ENCODE measurements at regions not wholly inside any gene's neighbourhood (a gene's known extent, or its start where the extent isn't known, plus 50 kb on each side); places are given as distances from the start of the nearest gene placed in this dataset.
"Not testable (repeated sequence)": the region's sequence is repeated elsewhere in the genome, so short reads cannot be mapped to it uniquely, and the experiment has no call there.

DNA sequence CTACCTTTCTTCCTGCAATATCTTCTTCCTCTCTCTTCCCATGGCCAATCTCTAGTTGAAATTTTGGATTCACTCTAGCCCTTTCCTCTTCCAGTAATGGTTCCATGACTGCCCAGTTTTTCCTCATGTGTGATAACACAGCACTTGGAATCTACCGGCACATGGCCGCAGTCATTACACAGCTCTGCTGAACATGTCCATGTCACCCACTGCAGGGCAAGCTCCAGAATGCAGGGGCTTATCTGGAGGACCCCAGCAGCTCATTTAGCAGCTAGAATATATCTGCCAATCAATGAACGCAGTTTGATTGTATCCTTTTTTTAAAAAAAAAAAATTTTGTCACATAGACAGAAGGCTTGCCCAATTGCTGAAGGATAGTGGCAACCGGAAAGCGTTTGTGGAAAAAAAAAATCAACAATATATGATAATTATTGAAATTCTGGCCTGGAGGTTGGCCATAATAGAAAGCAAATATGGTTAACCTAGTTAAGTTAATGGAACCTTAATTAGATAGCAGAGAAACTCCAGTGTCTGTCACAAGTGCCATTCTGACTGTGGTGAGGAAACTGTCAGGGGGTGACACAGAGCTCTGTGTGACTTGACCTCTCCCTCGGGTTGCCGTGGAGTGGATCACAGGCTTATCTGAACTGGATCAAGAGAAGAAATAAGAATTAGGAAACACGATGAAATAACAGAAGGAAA lies 426.7 kb downstream of the LIG4 start:
- WGBS, 2 experiments, result 93 to 99% methylated on average over 7 to 8 of the region's 8 CpGs
- H3K36me3 ChIP-seq (ENCODE audit: control insufficient read depth, insufficient read depth, low read length), result no peaks in the 10 kb centered on the region

DNA sequence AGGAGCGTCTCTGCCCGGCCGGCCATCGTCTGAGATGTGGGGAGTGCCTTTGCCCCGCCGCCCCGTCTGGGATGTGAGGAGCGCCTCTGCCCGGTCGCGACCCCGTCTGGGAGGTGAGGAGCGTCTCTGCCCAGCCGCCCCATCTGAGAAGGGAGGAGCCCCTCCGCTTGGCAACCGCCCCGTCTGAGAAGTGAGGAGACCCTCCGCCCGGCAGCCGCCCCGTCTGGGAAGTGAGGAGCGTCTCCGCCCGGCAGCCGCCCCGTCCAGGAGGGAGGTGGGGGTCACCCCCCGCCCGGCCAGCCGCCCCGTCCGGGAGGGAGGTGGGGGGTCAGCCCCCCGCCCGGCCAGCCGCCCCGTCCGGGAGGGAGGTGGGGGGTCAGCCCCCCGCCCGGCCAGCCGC lies 432.7 kb downstream of the LIG4 start:
- not testable (repeated sequence) for H3K4me3 ChIP-seq (ENCODE audit: insufficient read depth, low read depth, low read length); H3K36me3 ChIP-seq (ENCODE audit: control insufficient read depth, insufficient read depth, low read length); H3K9me3 ChIP-seq (ENCODE audit: control insufficient read depth, low read length); H3K4me1 ChIP-seq (ENCODE audit: control insufficient read depth, insufficient read depth, low read length); H3K27ac ChIP-seq (ENCODE audit: insufficient read depth, low read depth, low read length, poor library complexity, severe bottlenecking); H3K27me3 ChIP-seq (ENCODE audit: control insufficient read depth, insufficient read depth, low read length, poor library complexity, severe bottlenecking)
- WGBS, 2 experiments, result 95 to 97% methylated on average over 26 to 38 of the region's 39 CpGs

More for the DNA sequence above, 426.7 kb downstream of the LIG4 start:
- Histone ChIP-seq H3K4me3 (ENCODE audit: insufficient read depth, low read depth, low read length) (no peak overlapping the region), H3K4me1 (ENCODE audit: control insufficient read depth, insufficient read depth, low read length) (no peaks in the 10 kb centered on the region), H3K9me3 (ENCODE audit: control insufficient read depth, low read length) (no peaks in the 10 kb centered on the region), H3K27ac (ENCODE audit: insufficient read depth, low read depth, low read length, poor library complexity, severe bottlenecking) (no peak overlapping the region), H3K27me3 (ENCODE audit: control insufficient read depth, insufficient read depth, low read length, poor library complexity, severe bottlenecking) (no peaks in the 10 kb centered on the region)

DNA sequence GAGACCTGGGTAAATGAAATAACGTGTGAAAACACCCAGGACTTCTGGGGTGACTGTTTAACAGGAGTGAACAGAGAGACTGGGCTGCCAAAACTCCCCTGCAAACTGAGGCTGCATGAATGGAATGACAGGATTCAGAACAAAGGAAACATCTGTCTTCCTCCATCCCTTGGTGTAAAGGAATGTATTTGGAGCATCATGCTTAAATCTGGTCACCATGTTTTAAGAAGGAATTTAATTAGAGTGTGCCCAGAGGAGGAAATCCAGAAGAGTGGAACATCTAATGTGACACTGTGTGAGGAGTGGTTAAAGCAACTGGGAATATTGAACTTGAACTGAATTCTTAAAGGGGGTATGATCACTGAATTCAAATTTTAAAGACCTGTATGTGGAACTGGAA lies 437.2 kb downstream of the LIG4 start:
- Histone ChIP-seq H3K27me3 (ENCODE audit: control insufficient read depth, insufficient read depth, low read length, poor library complexity, severe bottlenecking) (no peaks in the 10 kb centered on the region), H3K4me1 (ENCODE audit: control insufficient read depth, insufficient read depth, low read length) (no peaks in the 10 kb centered on the region), H3K27ac (ENCODE audit: insufficient read depth, low read depth, low read length, poor library complexity, severe bottlenecking) (no peak overlapping the region), H3K4me3 (ENCODE audit: insufficient read depth, low read depth, low read length) (no peak overlapping the region), H3K9me3 (ENCODE audit: control insufficient read depth, low read length) (no peaks in the 10 kb centered on the region), H3K36me3 (ENCODE audit: control insufficient read depth, insufficient read depth, low read length) (no peaks in the 10 kb centered on the region)
- 68 to 83% methylated on average over 1 of the region's 1 CpG for WGBS, 2 experiments

DNA sequence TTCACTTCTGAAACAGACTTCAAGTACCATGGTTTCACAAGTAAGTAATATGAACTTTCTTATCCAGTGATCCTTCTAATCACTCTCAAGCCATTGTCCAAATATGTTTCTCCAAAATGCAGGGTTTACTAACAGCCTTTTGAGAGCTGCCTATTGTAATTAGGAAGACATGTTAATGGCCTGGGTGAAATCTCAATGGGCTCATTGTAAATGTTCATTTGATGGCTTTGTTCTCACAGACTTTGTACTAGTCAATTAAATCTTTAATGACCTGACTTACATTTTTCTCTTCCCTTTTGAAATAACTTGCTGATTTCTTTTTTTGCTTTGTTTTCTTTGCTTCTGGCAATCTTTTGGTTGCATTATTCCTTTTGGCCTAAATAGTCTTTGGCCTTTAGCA lies 444.8 kb downstream of the LIG4 start:
- no peaks in the 10 kb centered on the region for H3K27me3 ChIP-seq (ENCODE audit: control insufficient read depth, insufficient read depth, low read length, poor library complexity, severe bottlenecking)
- H3K9me3 ChIP-seq (ENCODE audit: control insufficient read depth, low read length), result no peaks in the 10 kb centered on the region
- H3K4me3 ChIP-seq (ENCODE audit: insufficient read depth, low read depth, low read length), result no peak overlapping the region
- peaks cover 5% of the 10 kb centered on the region for H3K4me1 ChIP-seq (ENCODE audit: control insufficient read depth, insufficient read depth, low read length)
- H3K27ac ChIP-seq (ENCODE audit: insufficient read depth, low read depth, low read length, poor library complexity, severe bottlenecking), result peak overlapping the region; percentile 8
- no peaks in the 10 kb centered on the region for H3K36me3 ChIP-seq (ENCODE audit: control insufficient read depth, insufficient read depth, low read length)

DNA sequence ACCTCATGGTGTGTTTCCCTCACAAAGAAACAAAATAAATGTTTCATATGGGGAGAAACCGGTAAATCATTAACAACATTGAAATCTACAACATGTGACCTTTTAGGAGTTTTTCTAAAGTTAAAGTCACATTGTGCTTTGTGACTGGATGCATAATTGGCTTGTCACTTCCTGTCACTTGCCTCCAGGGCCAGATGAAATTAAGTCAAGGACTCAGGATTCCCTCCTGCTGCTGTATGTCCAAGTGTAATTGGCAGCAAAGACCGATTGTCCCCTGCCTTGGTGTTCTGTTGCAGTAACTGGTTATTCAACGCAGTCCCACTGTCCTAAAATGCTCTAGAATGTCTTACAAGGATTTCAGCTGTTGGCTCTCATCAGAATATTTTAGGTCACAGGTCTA lies 448.2 kb downstream of the LIG4 start:
- Histone ChIP-seq H3K4me1 (ENCODE audit: control insufficient read depth, insufficient read depth, low read length) (peaks cover 5% of the 10 kb centered on the region), H3K4me3 (ENCODE audit: insufficient read depth, low read depth, low read length) (no peak overlapping the region), H3K27me3 (ENCODE audit: control insufficient read depth, insufficient read depth, low read length, poor library complexity, severe bottlenecking) (no peaks in the 10 kb centered on the region), H3K9me3 (ENCODE audit: control insufficient read depth, low read length) (no peaks in the 10 kb centered on the region), H3K27ac (ENCODE audit: insufficient read depth, low read depth, low read length, poor library complexity, severe bottlenecking) (no peak overlapping the region), H3K36me3 (ENCODE audit: control insufficient read depth, insufficient read depth, low read length) (no peaks in the 10 kb centered on the region)
- 80 to 82% methylated on average over 3 of the region's 3 CpGs for WGBS, 2 experiments

DNA sequence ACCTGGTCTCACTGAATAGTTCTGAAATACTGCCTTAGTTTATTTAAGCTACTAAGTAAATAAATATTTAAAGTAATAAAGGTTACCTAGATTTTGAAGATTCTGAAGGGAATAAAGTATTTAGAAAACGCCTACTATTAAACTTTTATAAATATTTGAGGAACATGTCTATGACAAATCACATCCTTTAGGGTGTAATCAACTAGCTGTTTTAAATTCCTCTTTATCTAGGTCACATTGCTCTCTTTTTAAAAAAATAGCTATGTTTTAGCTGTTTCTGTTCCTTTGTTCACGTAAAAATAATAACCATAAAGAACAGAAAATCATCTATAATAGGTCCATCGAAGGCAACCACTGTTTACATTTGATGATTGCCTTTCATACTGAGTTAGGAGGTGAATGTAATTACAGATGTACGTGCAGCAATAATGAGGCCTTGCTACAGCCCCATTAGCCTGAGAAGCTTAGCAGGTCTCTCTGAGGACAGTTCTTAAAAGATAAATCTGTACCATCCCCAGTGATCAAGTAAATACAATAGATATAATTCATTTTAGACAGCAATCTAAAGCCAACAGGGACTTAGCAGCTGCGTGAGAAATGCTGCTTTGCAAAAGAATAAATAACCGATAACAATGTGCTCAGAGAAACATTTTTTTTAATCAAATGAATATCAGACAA lies 449.5 kb downstream of the LIG4 start:
- WGBS, 2 experiments, result 96 to 100% methylated on average over 4 to 5 of the region's 6 CpGs
- no peaks in the 10 kb centered on the region for H3K27me3 ChIP-seq (ENCODE audit: control insufficient read depth, insufficient read depth, low read length, poor library complexity, severe bottlenecking)
- peaks cover 5% of the 10 kb centered on the region for H3K4me1 ChIP-seq (ENCODE audit: control insufficient read depth, insufficient read depth, low read length)
- no peaks in the 10 kb centered on the region for H3K9me3 ChIP-seq (ENCODE audit: control insufficient read depth, low read length)
- H3K27ac ChIP-seq (ENCODE audit: insufficient read depth, low read depth, low read length, poor library complexity, severe bottlenecking), result no peak overlapping the region
- H3K4me3 ChIP-seq (ENCODE audit: insufficient read depth, low read depth, low read length), result no peak overlapping the region
- no peaks in the 10 kb centered on the region for H3K36me3 ChIP-seq (ENCODE audit: control insufficient read depth, insufficient read depth, low read length)

DNA sequence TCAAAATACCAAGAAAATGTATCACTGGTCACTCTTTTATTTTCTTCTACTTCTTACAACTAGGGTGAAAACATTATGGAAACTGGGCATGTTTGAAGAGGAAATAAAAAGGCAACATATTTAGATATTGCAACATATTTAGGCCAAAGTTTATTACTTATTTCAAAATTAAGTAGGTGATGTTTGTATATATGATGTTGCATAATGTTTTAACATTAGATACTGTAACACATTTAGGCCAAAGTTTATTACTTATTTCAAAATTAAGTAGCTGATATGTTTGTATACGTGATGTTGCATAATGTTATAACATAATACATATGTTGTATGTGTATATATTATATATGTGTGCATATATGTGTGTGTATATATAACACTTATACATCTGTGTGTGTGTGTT lies 451.3 kb downstream of the LIG4 start:
- no peaks in the 10 kb centered on the region for H3K36me3 ChIP-seq (ENCODE audit: control insufficient read depth, insufficient read depth, low read length)
- no peaks in the 10 kb centered on the region for H3K4me1 ChIP-seq (ENCODE audit: control insufficient read depth, insufficient read depth, low read length)
- H3K4me3 ChIP-seq (ENCODE audit: insufficient read depth, low read depth, low read length), result no peak overlapping the region
- no CpG with 5 or more reads among the region's 1 CpG for WGBS, 2 experiments
- H3K9me3 ChIP-seq (ENCODE audit: control insufficient read depth, low read length), result no peaks in the 10 kb centered on the region
- no peak overlapping the region for H3K27ac ChIP-seq (ENCODE audit: insufficient read depth, low read depth, low read length, poor library complexity, severe bottlenecking)
- H3K27me3 ChIP-seq (ENCODE audit: control insufficient read depth, insufficient read depth, low read length, poor library complexity, severe bottlenecking), result no peaks in the 10 kb centered on the region

DNA sequence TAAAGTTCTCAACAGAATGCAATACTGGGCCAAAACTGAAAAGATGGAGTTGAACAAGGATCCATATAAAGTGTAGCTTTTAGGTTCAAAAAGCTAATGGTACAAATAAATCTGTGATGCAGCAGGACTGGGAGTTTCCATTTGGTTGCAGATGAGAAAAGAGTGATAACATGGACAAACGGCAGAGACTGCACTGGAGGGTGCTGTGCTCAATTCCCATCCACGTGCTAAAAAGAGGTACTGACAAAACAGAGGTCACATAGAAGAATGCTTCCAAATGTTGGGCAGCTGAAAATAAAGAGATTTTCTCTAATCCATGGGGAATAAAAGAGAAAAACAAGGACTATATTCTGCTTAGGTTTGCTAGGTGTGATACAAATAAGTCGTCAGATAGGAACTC lies 461.6 kb downstream of the LIG4 start:
- Histone ChIP-seq H3K27me3 (ENCODE audit: control insufficient read depth, insufficient read depth, low read length, poor library complexity, severe bottlenecking) (no peaks in the 10 kb centered on the region), H3K36me3 (ENCODE audit: control insufficient read depth, insufficient read depth, low read length) (no peaks in the 10 kb centered on the region), H3K4me1 (ENCODE audit: control insufficient read depth, insufficient read depth, low read length) (no peaks in the 10 kb centered on the region), H3K4me3 (ENCODE audit: insufficient read depth, low read depth, low read length) (no peak overlapping the region), H3K27ac (ENCODE audit: insufficient read depth, low read depth, low read length, poor library complexity, severe bottlenecking) (no peak overlapping the region), H3K9me3 (ENCODE audit: control insufficient read depth, low read length) (no peaks in the 10 kb centered on the region)
- WGBS, 2 experiments, result 71 to 81% methylated on average over 3 of the region's 3 CpGs

DNA sequence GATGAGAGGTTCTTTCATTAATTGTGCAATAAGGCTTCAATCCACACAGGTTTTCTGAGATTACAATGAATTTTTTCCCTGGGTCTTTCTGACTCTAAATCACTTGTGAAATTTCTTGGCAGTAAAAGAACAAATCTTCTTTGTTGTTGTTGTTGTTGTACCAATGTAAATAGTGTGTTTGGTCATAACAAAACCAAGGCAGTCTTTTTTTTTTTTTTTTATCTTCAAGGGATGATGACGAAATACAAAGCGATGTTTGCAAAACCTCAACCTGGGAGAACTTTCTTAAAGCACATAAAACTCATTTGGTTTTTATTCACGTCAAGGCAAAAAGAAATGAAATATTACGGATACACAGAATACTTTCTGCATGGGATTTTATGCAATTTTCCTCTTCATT lies 462.0 kb downstream of the LIG4 start:
- Histone ChIP-seq H3K9me3 (ENCODE audit: control insufficient read depth, low read length) (no peaks in the 10 kb centered on the region), H3K4me1 (ENCODE audit: control insufficient read depth, insufficient read depth, low read length) (no peaks in the 10 kb centered on the region), H3K36me3 (ENCODE audit: control insufficient read depth, insufficient read depth, low read length) (no peaks in the 10 kb centered on the region), H3K27ac (ENCODE audit: insufficient read depth, low read depth, low read length, poor library complexity, severe bottlenecking) (no peak overlapping the region), H3K27me3 (ENCODE audit: control insufficient read depth, insufficient read depth, low read length, poor library complexity, severe bottlenecking) (no peaks in the 10 kb centered on the region), H3K4me3 (ENCODE audit: insufficient read depth, low read depth, low read length) (no peak overlapping the region)
- 85 to 96% methylated on average over 4 of the region's 4 CpGs for WGBS, 2 experiments

DNA sequence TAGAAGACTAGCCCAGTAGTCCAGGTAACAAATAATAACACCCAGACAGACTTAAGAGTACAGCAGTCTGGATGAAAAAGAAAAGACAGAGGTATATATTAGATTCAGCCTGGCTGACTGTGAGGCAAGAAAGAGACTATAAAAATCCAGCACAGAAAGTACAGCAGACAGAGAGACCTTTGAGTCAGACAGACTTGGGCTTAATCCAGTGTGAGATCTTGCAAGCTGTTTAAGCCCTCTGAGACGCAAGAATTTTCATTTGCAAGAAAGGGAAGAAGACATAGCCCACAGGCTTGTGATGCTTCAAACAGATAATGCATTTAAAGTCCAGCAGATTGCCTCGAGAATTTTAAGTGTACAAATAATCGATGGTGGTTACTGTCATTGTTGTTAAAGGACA lies 471.4 kb downstream of the LIG4 start:
- H3K4me1 ChIP-seq (ENCODE audit: control insufficient read depth, insufficient read depth, low read length), result no peaks in the 10 kb centered on the region
- H3K36me3 ChIP-seq (ENCODE audit: control insufficient read depth, insufficient read depth, low read length), result no peaks in the 10 kb centered on the region
- 91 to 95% methylated on average over 3 of the region's 3 CpGs for WGBS, 2 experiments
- no peak overlapping the region for H3K4me3 ChIP-seq (ENCODE audit: insufficient read depth, low read depth, low read length)
- no peaks in the 10 kb centered on the region for H3K27me3 ChIP-seq (ENCODE audit: control insufficient read depth, insufficient read depth, low read length, poor library complexity, severe bottlenecking)
- no peaks in the 10 kb centered on the region for H3K9me3 ChIP-seq (ENCODE audit: control insufficient read depth, low read length)
- no peak overlapping the region for H3K27ac ChIP-seq (ENCODE audit: insufficient read depth, low read depth, low read length, poor library complexity, severe bottlenecking)
